GM19025 (cell line): ENCODE measurements at regions not wholly inside any gene's neighbourhood (a gene's known extent, or its start where the extent isn't known, plus 50 kb on each side); places are given as distances from the start of the nearest gene placed in this dataset.
"Not testable (repeated sequence)": the region's sequence is repeated elsewhere in the genome, so short reads cannot be mapped to it uniquely, and the experiment has no call there.

Source experiments
- ATAC-seq: cut with Tn5 transposase; IDR thresholded peaks from one replicate; pipeline ENCODE4 v1.9.1; 2021; ENCODE audit warnings: mild to moderate bottlenecking, low read depth, moderate library complexity; ENCODE audit not compliant: unreplicated experiment

DNA sequence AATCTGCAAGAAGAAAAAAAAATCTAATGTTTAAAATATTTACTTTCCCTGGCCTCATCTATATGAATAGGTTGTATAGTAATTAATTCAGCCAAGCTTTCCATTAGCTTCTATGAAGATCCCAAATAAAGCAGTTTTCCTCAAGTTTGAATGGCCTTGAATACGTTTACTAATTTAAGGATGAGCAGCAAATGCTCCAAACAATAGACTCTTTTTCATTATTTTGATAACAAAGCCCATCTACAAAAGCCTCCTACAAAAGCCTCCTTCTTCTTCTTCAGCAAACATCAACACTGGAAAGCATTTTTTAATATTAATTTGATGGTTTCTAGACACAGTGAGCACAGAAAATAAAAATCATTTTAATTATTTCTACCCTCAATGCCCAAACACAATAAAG is 1130.3 kb upstream of the CNTN5 start:
- no peak for ATAC-seq

GRCh38 chr11:97893612-97894011 is 1127.1 kb upstream of the CNTN5 start:
- no peak for ATAC-seq

DNA sequence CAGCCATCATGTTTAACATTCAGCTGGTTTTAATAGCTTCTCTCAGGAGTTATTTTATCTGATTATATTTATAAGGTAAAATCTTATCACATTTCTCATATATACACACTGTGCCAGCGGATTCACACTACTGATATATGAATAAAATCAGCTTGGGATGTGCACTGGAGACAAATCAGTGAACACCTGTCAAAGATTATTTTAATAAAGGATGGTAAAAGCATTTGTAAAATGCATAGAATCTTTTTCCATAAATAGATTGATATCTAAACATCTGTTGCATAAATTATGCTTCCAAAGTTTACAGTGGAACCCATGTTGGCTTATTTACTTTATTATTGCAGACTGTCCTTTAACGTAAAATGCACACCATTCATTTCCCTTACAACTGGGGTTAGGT is 1125.8 kb upstream of the CNTN5 start:
- ATAC-seq, result no peak

GRCh38 chr11:97895572-97895971 is 1125.2 kb upstream of the CNTN5 start:
- no peak for ATAC-seq

DNA sequence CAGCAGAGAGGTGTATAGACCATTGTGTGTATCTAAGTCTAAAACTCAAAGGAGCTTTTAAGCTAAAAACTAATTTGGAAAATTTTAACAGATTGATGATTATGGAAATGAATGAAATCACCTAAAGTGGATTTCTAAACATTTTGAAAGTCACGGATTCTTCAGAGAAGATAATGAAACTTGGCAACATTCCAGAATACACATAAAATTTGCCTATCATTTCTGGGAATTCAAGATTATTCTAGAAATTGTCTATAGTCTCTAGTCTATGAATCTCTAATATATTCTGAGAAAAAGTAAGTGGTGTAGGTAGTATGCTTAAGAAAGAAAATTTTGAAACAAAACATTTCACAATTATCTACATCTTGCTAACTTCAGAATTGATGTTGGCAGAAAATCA is 1117.9 kb upstream of the CNTN5 start:
- no peak for ATAC-seq

GRCh38 chr11:97905101-97905500 is 1115.6 kb upstream of the CNTN5 start:
- no peak for ATAC-seq

DNA sequence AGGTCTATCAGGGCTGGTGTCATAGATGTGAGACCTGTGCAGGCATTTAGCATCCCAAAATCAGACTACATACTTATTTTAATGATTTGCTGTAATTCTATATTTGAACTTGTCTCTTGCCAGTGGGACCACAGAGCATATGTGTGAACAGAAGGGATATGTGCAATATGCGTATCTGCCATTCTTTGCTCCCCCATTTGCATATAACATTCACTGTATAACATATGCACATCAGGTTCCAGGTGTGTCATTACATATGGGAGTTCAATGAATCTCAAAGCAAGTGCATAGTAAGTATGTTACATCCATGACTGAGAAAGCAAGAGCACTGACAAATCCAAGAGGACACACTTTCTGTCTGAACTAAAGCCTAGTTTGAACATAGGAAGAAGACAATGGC is 1115.1 kb upstream of the CNTN5 start:
- no peak for ATAC-seq

GRCh38 chr11:97908354-97908753 is 1112.4 kb upstream of the CNTN5 start:
- no peak for ATAC-seq

DNA sequence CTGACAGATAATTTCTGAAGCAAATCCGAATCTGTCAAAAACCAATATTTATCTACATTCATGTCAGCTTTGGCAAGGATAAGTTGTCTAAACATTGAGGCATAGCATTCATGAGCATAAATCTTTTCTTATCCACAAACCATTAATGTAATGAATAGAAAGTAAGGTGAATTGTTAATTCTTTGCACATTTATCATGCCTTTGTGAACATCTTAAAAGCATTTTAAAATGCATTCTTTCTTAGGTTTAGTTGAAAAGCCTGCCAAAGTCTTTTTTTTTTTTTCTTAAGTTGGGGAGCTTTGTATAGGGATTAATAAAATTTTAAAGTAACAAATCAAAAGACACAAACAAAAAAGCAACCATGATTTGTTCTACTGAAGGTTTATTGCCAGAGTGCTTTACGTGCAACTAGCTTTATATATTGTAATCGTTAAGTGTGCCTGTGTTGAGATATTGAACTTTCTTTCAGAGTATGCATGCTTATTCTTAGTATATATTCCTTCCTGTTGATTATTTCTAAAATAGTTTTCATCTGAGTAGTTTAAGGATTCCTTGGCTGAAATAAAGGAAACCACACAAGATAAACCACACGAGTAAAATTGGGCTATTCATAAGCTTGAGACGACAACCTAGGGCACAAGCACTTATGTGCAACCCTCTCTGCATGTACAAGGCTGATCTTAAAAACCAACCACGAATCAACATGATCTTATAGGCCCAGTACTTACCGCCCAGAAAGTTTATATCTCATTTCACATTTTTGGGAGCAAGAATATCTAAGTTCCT is 1110.9 kb upstream of the CNTN5 start:
- ATAC-seq, result no peak

DNA sequence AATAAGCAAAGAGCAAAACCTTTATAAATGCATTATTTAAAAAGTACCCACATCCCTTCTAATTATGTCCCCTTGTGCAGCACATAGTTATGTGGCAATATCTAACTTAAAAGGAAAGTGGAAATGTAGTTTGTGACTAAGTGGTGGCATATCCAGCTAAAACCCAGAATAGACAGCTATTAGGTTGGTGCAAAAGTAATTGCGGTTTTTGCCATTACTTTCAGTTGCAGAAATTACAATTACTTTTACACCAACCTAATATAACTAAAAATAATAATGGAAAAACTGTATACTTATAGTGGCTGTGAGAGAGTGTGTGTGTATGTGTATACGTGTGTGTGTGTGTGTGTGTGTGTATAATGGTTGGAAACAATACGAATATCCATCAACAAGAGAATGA is 1108.1 kb upstream of the CNTN5 start:
- ATAC-seq, result no peak

- ATAC-seq, result not testable (repeated sequence)
Observed at GRCh38 chr11:97922933-97923332, 1097.8 kb upstream of the CNTN5 start.

DNA sequence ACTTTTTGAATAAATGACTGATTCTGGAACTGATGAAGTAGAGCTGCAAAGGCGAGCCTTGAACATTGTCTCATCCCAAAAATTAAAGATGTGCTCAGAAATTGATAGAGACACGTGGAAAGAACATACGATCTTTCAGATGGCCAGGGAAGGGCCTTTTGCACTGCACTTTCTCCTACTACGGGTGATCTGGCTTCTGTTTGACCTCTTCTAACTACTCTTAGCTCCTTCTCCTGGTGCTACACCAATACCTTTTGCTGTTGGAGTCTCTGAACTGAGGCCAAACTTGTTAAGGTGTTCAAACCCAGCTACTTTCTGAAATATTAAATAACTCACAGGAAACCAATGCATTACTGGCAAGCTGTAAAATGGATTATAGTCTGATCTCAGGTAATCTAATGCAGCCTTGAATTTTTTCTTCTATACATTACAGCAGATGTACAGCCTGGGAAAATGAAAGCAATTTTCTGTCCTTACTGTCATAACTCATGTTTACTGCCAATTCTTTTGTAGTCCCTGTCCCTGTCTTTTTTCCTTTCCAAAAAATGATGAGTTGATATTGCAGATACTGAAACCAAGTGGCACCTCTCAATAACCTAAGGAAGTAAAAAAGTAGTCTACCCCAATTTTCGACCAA is 1086.1 kb upstream of the CNTN5 start:
- ATAC-seq, result no peak

DNA sequence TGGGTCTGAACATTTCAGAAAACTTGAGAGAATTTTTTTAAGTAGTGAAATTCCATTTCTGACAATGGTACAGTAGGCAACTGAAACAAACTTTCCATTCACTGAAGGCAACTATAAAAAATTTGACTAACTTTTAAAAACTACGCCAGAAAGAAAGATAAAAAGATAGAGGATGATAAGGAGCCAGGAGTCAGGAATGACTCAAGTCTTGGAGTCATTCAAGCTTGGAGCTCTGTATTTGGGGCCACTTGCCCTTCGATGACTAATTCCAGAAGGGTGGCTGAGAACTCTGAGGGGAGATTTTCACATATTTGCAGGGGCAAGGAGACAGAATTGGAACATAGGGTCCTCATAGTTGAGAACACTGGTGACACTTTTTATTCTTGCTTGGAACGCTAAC is 1083.2 kb upstream of the CNTN5 start:
- ATAC-seq, result no peak

GRCh38 chr11:97938789-97939188 is 1082.0 kb upstream of the CNTN5 start:
- ATAC-seq, result no peak

DNA sequence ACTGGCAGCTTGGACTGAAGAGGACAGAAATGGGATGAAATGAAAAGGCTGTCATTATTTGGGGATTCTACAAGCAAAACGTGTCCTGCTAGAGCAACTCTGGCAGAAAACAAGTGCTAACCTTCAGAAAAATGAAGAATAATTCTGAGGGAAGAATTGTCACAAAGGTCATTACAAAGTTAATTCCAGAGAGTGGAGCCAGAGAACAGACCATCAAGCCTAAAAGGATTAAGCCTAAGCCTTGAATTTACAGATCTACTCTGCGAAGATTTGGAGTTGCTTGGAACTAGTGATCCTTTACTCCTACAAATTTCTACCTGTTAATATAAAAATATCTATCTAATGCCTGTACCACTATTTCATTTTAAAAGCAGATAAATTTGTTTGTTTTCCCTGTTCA is 1077.3 kb upstream of the CNTN5 start:
- no peak for ATAC-seq

- ATAC-seq, result no peak
Observed at GRCh38 chr11:97948793-97949192, 1072.0 kb upstream of the CNTN5 start.

DNA sequence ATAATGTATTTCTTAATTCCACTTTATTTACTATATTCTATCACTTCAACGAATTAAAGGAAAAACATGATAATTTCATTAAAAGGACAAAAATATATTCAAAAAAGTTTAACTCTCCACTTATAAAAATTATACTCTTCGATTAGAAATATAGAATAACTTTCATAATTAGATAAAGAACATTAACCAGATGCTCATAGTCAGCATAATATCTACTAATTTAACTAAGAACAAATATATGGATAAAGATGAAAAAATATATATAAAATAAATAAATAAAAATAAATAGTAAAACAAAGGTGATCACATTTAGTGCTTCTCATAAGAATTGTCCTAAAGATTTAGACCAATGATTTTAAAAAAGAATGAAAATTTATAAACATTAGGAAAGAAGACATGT is 1065.2 kb upstream of the CNTN5 start:
- no peak for ATAC-seq

DNA sequence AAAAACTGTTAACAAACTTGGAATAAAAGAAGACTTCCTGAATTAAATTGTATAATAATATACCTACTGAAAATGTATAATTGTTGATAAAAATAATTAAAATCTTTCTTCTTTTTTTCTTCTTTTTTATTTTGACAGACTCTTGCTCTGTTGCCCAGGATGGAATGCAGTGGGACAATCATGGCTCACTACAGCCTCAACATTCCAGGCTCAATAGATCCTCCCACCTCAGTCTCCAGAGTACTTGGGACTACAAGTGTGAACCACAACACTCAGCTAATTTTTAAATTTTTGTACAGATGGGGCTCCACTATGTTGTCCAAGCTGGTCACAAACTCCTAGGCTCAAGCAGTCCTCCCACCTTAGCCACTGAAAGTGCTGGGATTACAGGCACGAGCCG is 1063.8 kb upstream of the CNTN5 start:
- ATAC-seq, result no peak

DNA sequence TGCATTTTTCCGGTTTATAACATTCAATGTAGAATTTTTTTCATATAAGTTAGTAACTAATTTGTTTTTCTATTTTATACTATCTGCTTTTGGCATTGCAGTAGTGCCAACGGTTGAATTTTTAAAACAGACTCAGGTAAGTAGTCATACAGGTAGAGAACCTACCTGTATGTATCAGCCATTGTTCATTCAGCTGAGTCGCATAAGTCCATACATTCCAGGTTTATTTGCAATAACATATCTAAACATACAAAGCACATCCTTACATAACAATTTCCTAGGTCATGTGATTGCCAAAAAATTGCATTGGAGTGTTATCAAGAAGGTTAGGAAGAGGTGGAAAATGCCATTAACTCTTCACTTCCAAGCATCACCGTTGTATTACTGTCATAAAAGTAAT is 1059.3 kb upstream of the CNTN5 start:
- no peak for ATAC-seq

GRCh38 chr11:97962758-97963157 is 1058.0 kb upstream of the CNTN5 start:
- ATAC-seq, result no peak

GRCh38 chr11:97963528-97964331 is 1057.0 kb upstream of the CNTN5 start:
- no peak for ATAC-seq
